HEK293T (cell line): ENCODE measurements at regions not wholly inside any gene's neighbourhood (a gene's known extent, or its start where the extent isn't known, plus 50 kb on each side); places are given as distances from the start of the nearest gene placed in this dataset.

Source experiments
- CTCF ChIA-PET: fragments of 350-600 bp; formaldehyde crosslinking; extraction: SDS; loops from one replicate; lab custom pipeline; 2021; ENCODE audit warnings: antibody characterized with exemption, inconsistent platforms; lab: Yijun Ruan, JAX
- POLR2A ChIA-PET: fragments of 350-600 bp; formaldehyde crosslinking; extraction: SDS; loops from one replicate; lab custom pipeline; 2020; ENCODE audit warnings: antibody characterized with exemption, inconsistent platforms; lab: Yijun Ruan, JAX
- DNase-seq: peaks from one replicate; pipeline ENCODE4 v3.0.0; 2012; ENCODE audit warnings: mixed read lengths; ENCODE audit errors: extremely low spot score
- ARNT ChIP-seq: fragments of 450-650 bp; IDR thresholded peaks from 2 replicates; pipeline ENCODE4 v1.6.1; 2017; ENCODE audit warnings: mild to moderate bottlenecking
- BHLHE40 ChIP-seq: fragments of 450-650 bp; IDR thresholded peaks from 2 replicates; pipeline ENCODE4 v1.6.1; 2016; ENCODE audit warnings: mild to moderate bottlenecking, moderate library complexity, borderline replicate concordance
- CTBP1 ChIP-seq: fragments of 450-650 bp; IDR thresholded peaks from 2 replicates; pipeline ENCODE4 v1.6.1; 2016; ENCODE audit warnings: borderline replicate concordance
- ELF4 ChIP-seq: fragments of 450-650 bp; IDR thresholded peaks from 2 replicates; pipeline ENCODE4 v1.6.1; 2017; ENCODE audit warnings: antibody characterized with exemption
- FOXA1 ChIP-seq: fragments of 450-650 bp; IDR thresholded peaks from 2 replicates; pipeline ENCODE4 v1.6.1; 2016; ENCODE audit warnings: mild to moderate bottlenecking
- FOXK2 ChIP-seq: fragments of 450-650 bp; IDR thresholded peaks from 2 replicates; pipeline ENCODE4 v1.6.1; 2016; ENCODE audit warnings: mild to moderate bottlenecking
- FOXM1 ChIP-seq: fragments of 450-650 bp; IDR thresholded peaks from 2 replicates; pipeline ENCODE4 v1.6.1; 2017; ENCODE audit warnings: mild to moderate bottlenecking, borderline replicate concordance
- HDGF ChIP-seq: fragments of 450-650 bp; IDR thresholded peaks from 2 replicates; pipeline ENCODE4 v1.6.1; 2017; ENCODE audit warnings: antibody characterized with exemption, borderline replicate concordance
- L3MBTL2 ChIP-seq: fragments of 450-650 bp; conservative IDR thresholded peaks from 2 replicates; pipeline ENCODE4 v1.6.1; 2016; ENCODE audit warnings: mild to moderate bottlenecking
- LEF1 ChIP-seq: fragments of 450-650 bp; IDR thresholded peaks from 2 replicates; pipeline ENCODE4 v1.6.1; 2017; ENCODE audit warnings: mild to moderate bottlenecking, borderline replicate concordance
- NFRKB ChIP-seq: fragments of 450-650 bp; IDR thresholded peaks from 2 replicates; pipeline ENCODE4 v1.6.1; 2016; ENCODE audit warnings: mild to moderate bottlenecking, moderate library complexity
- SP1 ChIP-seq: fragments of 450-650 bp; IDR thresholded peaks from 2 replicates; pipeline ENCODE4 v1.6.1; 2017
- SUZ12 ChIP-seq: fragments of 450-650 bp; IDR thresholded peaks from 2 replicates; pipeline ENCODE4 v1.6.1; 2016; ENCODE audit warnings: mild to moderate bottlenecking
- TARDBP ChIP-seq: fragments of 450-650 bp; IDR thresholded peaks from 2 replicates; pipeline ENCODE4 v1.6.1; 2016
- ZNF384 ChIP-seq: fragments of 450-650 bp; IDR thresholded peaks from 2 replicates; pipeline ENCODE4 v1.6.1; 2016
- TF ChIP-seq, protein P1 (sequence below): fragments of 450-650 bp; IDR thresholded peaks from 2 replicates; pipeline ENCODE4 v1.6.1; 2016

DNA sequence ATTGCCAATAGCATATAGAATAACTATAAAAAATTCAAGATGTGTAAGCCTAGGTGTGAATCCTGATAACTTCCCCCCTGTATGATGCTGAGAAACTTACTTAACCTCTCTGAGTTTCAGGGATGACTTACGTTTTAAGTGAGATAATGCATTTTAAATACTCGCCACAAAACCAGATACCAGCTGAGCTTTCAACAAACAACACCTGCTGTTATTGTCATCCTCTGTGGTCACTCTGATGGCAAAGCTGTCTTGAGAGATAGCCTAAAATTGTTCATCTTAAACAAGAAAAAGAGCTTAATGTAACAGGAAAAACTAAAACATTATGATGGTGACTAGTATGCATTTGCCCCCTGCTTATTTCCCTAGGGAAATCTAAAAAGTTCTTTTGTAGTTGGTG is 131.5 kb downstream of the RAD51AP2 start:
- TF ChIP-seq SP1 (no peak), SUZ12 (no peak), HDGF (no peak), FOXM1 (no peak), CTBP1 (no peak), ZNF384 (no peak), L3MBTL2 (no peak), LEF1 (no peak), BHLHE40 (no peak), TARDBP (no peak)
- TF ChIP-seq, protein P1, sequence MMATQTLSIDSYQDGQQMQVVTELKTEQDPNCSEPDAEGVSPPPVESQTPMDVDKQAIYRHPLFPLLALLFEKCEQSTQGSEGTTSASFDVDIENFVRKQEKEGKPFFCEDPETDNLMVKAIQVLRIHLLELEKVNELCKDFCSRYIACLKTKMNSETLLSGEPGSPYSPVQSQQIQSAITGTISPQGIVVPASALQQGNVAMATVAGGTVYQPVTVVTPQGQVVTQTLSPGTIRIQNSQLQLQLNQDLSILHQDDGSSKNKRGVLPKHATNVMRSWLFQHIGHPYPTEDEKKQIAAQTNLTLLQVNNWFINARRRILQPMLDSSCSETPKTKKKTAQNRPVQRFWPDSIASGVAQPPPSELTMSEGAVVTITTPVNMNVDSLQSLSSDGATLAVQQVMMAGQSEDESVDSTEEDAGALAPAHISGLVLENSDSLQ: no peak
- POLR2A ChIA-PET: no interaction called here
- DNase-seq: no peak
- CTCF ChIA-PET: no interaction called here

GRCh38 chr2:17380003-17380402 is 138.2 kb downstream of the RAD51AP2 start:
- no peak for DNase-seq
- CTCF ChIA-PET: no interaction called here
- TF ChIP-seq LEF1: no peak
- no peak for TF ChIP-seq SP1
- TF ChIP-seq ARNT: no peak
- TF ChIP-seq FOXM1: no peak
- no peak for TF ChIP-seq ZNF384
- TF ChIP-seq ELF4: no peak
- TF ChIP-seq BHLHE40: no peak
- POLR2A ChIA-PET: no interaction called here

- no peak for TF ChIP-seq ELF4
- TF ChIP-seq NFRKB: no peak
- TF ChIP-seq ARNT: no peak
- no peak for TF ChIP-seq CTBP1
- TF ChIP-seq, protein P1: no peak
- no peak for TF ChIP-seq FOXM1
- no peak for TF ChIP-seq ZNF384
- no peak for TF ChIP-seq SP1
- TF ChIP-seq FOXA1: no peak
- TF ChIP-seq LEF1: no peak
- no peak for TF ChIP-seq FOXK2
- no peak for TF ChIP-seq L3MBTL2
- TF ChIP-seq HDGF: no peak
- TF ChIP-seq TARDBP: no peak
- no peak for TF ChIP-seq SUZ12
- no peak for TF ChIP-seq BHLHE40
- no peak for DNase-seq
- ChIA-PET CTCF (no interaction called here), POLR2A (no interaction called here)
Observed at GRCh38 chr2:17375262-17375661, 143.0 kb downstream of the RAD51AP2 start.

GRCh38 chr2:17373741-17374140 is 144.5 kb downstream of the RAD51AP2 start:
- TF ChIP-seq FOXA1: no peak
- no peak for TF ChIP-seq ELF4
- no peak for TF ChIP-seq ARNT
- TF ChIP-seq SUZ12: no peak
- TF ChIP-seq SP1: no peak
- TF ChIP-seq FOXK2: no peak
- TF ChIP-seq CTBP1: no peak
- TF ChIP-seq TARDBP: no peak
- TF ChIP-seq LEF1: no peak
- no peak for TF ChIP-seq NFRKB
- no peak for TF ChIP-seq BHLHE40
- no peak for TF ChIP-seq ZNF384
- no peak for TF ChIP-seq L3MBTL2
- TF ChIP-seq, protein P1: no peak
- no peak for TF ChIP-seq FOXM1
- no peak for TF ChIP-seq HDGF
- ChIA-PET POLR2A (no interaction called here), CTCF (no interaction called here)
- no peak for DNase-seq

GRCh38 chr2:17373041-17373440 is 145.2 kb downstream of the RAD51AP2 start:
- no peak for TF ChIP-seq FOXK2
- no peak for DNase-seq
- ChIA-PET CTCF (no interaction called here), POLR2A (no interaction called here)

DNA sequence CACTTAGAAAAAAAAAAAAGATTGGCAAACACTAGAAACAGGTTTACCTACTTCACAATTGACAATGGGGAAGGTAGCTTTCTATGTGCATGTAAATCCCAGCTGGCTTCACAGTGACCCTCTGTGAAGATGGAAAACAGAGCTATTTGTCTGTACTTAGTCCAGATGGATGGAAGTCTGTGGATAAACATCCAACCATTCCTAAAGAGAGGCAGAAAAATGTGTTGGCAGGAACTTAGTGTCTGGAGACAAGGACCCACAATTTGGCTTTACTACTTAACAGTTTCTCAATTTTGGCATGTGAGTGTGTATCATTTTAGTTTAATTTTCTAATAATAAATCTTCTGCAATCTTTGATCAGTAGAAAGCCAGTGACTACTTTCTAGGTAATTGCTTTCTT is 154.4 kb downstream of the RAD51AP2 start:
- POLR2A ChIA-PET: no interaction called here
- no peak for DNase-seq
- TF ChIP-seq FOXA1: no peak
- no peak for TF ChIP-seq ZNF384
- no peak for TF ChIP-seq ARNT
- TF ChIP-seq SUZ12: no peak
- TF ChIP-seq ELF4: no peak
- no peak for TF ChIP-seq FOXM1
- no peak for TF ChIP-seq CTBP1
- TF ChIP-seq, protein P1: no peak
- no peak for TF ChIP-seq LEF1
- TF ChIP-seq FOXK2: no peak
- no peak for TF ChIP-seq TARDBP
- TF ChIP-seq SP1: no peak
- no peak for TF ChIP-seq HDGF
- TF ChIP-seq BHLHE40: no peak
- no peak for TF ChIP-seq NFRKB
- TF ChIP-seq L3MBTL2: no peak
- CTCF ChIA-PET: no interaction called here
